ENCODE measurements at regions not wholly inside any gene's neighbourhood (a gene's known extent, or its start where the extent isn't known, plus 50 kb on each side); places are given as distances from the start of the nearest gene placed in this dataset.

- no peak for DNase-seq (ENCODE audit: low read depth)
Observed at GRCh38 chr14:22452330-22452729, 136.7 kb downstream of the DAD1 start.

GRCh38 chr14:22450266-22450665 is 138.8 kb downstream of the DAD1 start:
- no peak for DNase-seq (ENCODE audit: low read depth)

GRCh38 chr14:22449600-22449905 is 139.5 kb downstream of the DAD1 start:
- no peak for DNase-seq (ENCODE audit: low read depth)

- no peak for DNase-seq (ENCODE audit: low read depth)
Observed at GRCh38 chr14:22448905-22449599, 140.0 kb downstream of the DAD1 start.

- DNase-seq (ENCODE audit: low read depth) = no peak
Observed at GRCh38 chr14:22448035-22448904, 140.8 kb downstream of the DAD1 start.

- DNase-seq (ENCODE audit: low read depth) = no peak
Observed at GRCh38 chr14:22438742-22439141, 150.3 kb downstream of the DAD1 start.

GRCh38 chr14:22434901-22435550 is 154.0 kb downstream of the DAD1 start:
- DNase-seq (ENCODE audit: low read depth) = no peak

- DNase-seq (ENCODE audit: low read depth) = no peak
Observed at GRCh38 chr14:22434030-22434429, 155.0 kb downstream of the DAD1 start.

GRCh38 chr14:22433069-22433468 is 156.0 kb downstream of the DAD1 start:
- DNase-seq (ENCODE audit: low read depth) = no peak

- no peak for DNase-seq (ENCODE audit: low read depth)
Observed at GRCh38 chr14:22432348-22432976, 156.6 kb downstream of the DAD1 start.

- no peak for DNase-seq (ENCODE audit: low read depth)
Observed at GRCh38 chr14:22429546-22430294, 159.3 kb downstream of the DAD1 start.

GRCh38 chr14:22428700-22429291 is 160.2 kb downstream of the DAD1 start:
- no peak for DNase-seq (ENCODE audit: low read depth)

GRCh38 chr14:22427771-22428231 is 161.2 kb downstream of the DAD1 start:
- DNase-seq (ENCODE audit: low read depth) = no peak

- DNase-seq (ENCODE audit: low read depth) = no peak
Observed at GRCh38 chr14:22426711-22427110, 162.3 kb downstream of the DAD1 start.

GRCh38 chr14:22423958-22424357 is 165.1 kb downstream of the DAD1 start:
- DNase-seq (ENCODE audit: low read depth) = no peak

- DNase-seq (ENCODE audit: low read depth) = no peak
Observed at GRCh38 chr14:22422238-22422637, 166.8 kb downstream of the DAD1 start.

- no peak for DNase-seq (ENCODE audit: low read depth)
Observed at GRCh38 chr14:22420598-22421186, 168.3 kb downstream of the DAD1 start.

- DNase-seq (ENCODE audit: low read depth) = no peak
Observed at GRCh38 chr14:22419620-22420019, 169.4 kb downstream of the DAD1 start.

- no peak for DNase-seq (ENCODE audit: low read depth)
Observed at GRCh38 chr14:22418631-22419030, 170.4 kb downstream of the DAD1 start.

- no peak for DNase-seq (ENCODE audit: low read depth)
Observed at GRCh38 chr14:22417914-22418313, 171.1 kb downstream of the DAD1 start.

- DNase-seq (ENCODE audit: low read depth) = no peak
Observed at GRCh38 chr14:22416193-22416592, 172.8 kb downstream of the DAD1 start.

All from stimulated activated CD8-positive, alpha-beta memory T cell treated with anti-CD3 and anti-CD28 coated beads, Interleukin-7, amount 100 ng/mL, for 24 hours (primary cell).